OCI-LY7 (cell line): ENCODE measurements at regions not wholly inside any gene's neighbourhood (a gene's known extent, or its start where the extent isn't known, plus 50 kb on each side); places are given as distances from the start of the nearest gene placed in this dataset.

Experiments used
- BruUV-seq: library from RNA; stranded (reverse); fragments of 400-500 nt; replicated peaks from 2 replicates; lab custom pipeline; 2021; lab: Mats Ljungman, UMichigan
- CTCF ChIA-PET: fragments of 300-600 bp; sonication (Branson Sonifier 250); formaldehyde crosslinking; loops from one replicate; lab custom pipeline; 2022; ENCODE audit warnings: antibody characterized with exemption; ENCODE audit not compliant: unreplicated experiment; lab: Charles Lee
- POLR2A ChIA-PET: fragments of 300-600 bp; sonication (Branson Sonifier 250); formaldehyde crosslinking; loops from one replicate; lab custom pipeline; 2022; ENCODE audit warnings: antibody characterized with exemption; lab: Charles Lee
- DNase-seq: peaks from one replicate; pipeline ENCODE4 v3.0.0-alpha.2; 2015; ENCODE audit warnings: low spot score
- H2AFZ ChIP-seq: fragments of 200-600 bp; sonication (generic), shearing (Covaris generic); 2 replicates; pipeline ENCODE4 v1.6.1; 2014; ENCODE audit warnings: mild to moderate bottlenecking, antibody characterized with exemption, low read length, moderate library complexity
- H3K27ac ChIP-seq: fragments of 200-600 bp; sonication (generic); 2 replicates; pipeline ENCODE4 v1.5.1; 2014; ENCODE audit warnings: mixed run types, low read depth, mild to moderate bottlenecking, moderate library complexity, low read length, inconsistent platforms; ENCODE audit not compliant: poor library complexity, severe bottlenecking
- H3K36me3 ChIP-seq: fragments of 200-600 bp; sonication (generic); 2 replicates; pipeline ENCODE4 v1.6.1; 2014; ENCODE audit warnings: mild to moderate bottlenecking, antibody characterized with exemption, low read length, moderate library complexity, mixed read lengths; ENCODE audit not compliant: insufficient read depth
- H3K4me1 ChIP-seq: fragments of 200-600 bp; sonication (generic); 2 replicates; pipeline ENCODE4 v1.5.1; 2014; ENCODE audit warnings: mild to moderate bottlenecking, low read length; ENCODE audit not compliant: insufficient read depth, poor library complexity, severe bottlenecking
- H3K4me2 ChIP-seq: fragments of 200-600 bp; sonication (generic); 2 replicates; pipeline ENCODE4 v1.6.1; 2014; ENCODE audit warnings: mild to moderate bottlenecking, low read length
- H3K4me3 ChIP-seq: fragments of 200-600 bp; sonication (generic); 2 replicates; pipeline ENCODE4 v1.5.1; 2014; ENCODE audit warnings: mild to moderate bottlenecking, low read depth, low read length; ENCODE audit not compliant: poor library complexity, severe bottlenecking
- H3K79me2 ChIP-seq: fragments of 200-600 bp; sonication (generic); 2 replicates; pipeline ENCODE4 v1.6.1; 2016; ENCODE audit warnings: low read depth, mild to moderate bottlenecking, low read length, moderate library complexity, mixed read lengths; ENCODE audit not compliant: insufficient read depth
- H3K9me2 ChIP-seq: fragments of 200-600 bp; sonication (generic); 2 replicates; pipeline ENCODE4 v1.6.1; 2016; ENCODE audit warnings: mild to moderate bottlenecking, low read length, mixed read lengths; ENCODE audit not compliant: insufficient read depth
- H3K9me3 ChIP-seq: fragments of 200-600 bp; sonication (generic); 2 replicates; pipeline ENCODE4 v1.6.1; 2014; ENCODE audit warnings: mild to moderate bottlenecking, mixed run types, low read length, mixed read lengths
- H4K20me1 ChIP-seq: fragments of 200-600 bp; sonication (generic); 2 replicates; pipeline ENCODE4 v1.6.1; 2014; ENCODE audit warnings: mild to moderate bottlenecking, antibody characterized with exemption, low read length, moderate library complexity, mixed read lengths; ENCODE audit not compliant: insufficient read depth
- CTCF ChIP-seq: fragments of 200-600 bp; sonication (generic); conservative IDR thresholded peaks from 2 replicates; pipeline ENCODE4 v1.5.1; 2014; ENCODE audit warnings: mild to moderate bottlenecking, antibody characterized with exemption, low read length, moderate library complexity, mixed read lengths
- EZH2phosphoT487 ChIP-seq: fragments of 200-600 bp; sonication (generic); IDR thresholded peaks from 2 replicates; pipeline ENCODE4 v1.6.1; 2018; ENCODE audit warnings: low read depth, borderline replicate concordance, mild to moderate bottlenecking, mixed run types, antibody characterized with exemption, low read length, moderate library complexity, mixed read lengths
- intact Hi-C: fragments of 100-400 bp; cut with micrococcal nuclease; formaldehyde crosslinking; loops from one replicate; pipeline ENCODE4 v1.10.0; 2022; ENCODE audit not compliant: unreplicated experiment

GRCh38 chr17:53499277-53499676 is 323.4 kb upstream of the KIF2B start:
- CTCF ChIA-PET, result no interaction called here
- no TSS peak for BruUV-seq

GRCh38 chr17:53496356-53496755 is 326.4 kb upstream of the KIF2B start:
- no peak for TF ChIP-seq CTCF
- TF ChIP-seq EZH2phosphoT487, result no peak
- BruUV-seq, result no TSS peak
- intact Hi-C loops, result no loop called here
- no peaks in the 10 kb centered on the region for H3K9me3 ChIP-seq
- no peak overlapping the region for H3K27ac ChIP-seq
- H3K36me3 ChIP-seq, result no peaks in the 10 kb centered on the region
- no peak overlapping the region for H3K4me3 ChIP-seq
- H3K79me2 ChIP-seq, result no peaks in the 10 kb centered on the region
- ChIA-PET CTCF (no interaction called here), POLR2A (no interaction called here)
- H3K4me2 ChIP-seq, result no peak overlapping the region
- H3K4me1 ChIP-seq, result no peaks in the 10 kb centered on the region
- no peak for DNase-seq
- H2AFZ ChIP-seq, result no peak overlapping the region
- H4K20me1 ChIP-seq, result no peaks in the 10 kb centered on the region
- H3K9me2 ChIP-seq, result no peaks in the 10 kb centered on the region

More at GRCh38 chr17:53499277-53499676, 323.4 kb upstream of the KIF2B start:
- intact Hi-C loops, result no loop called here
- Histone ChIP-seq H3K36me3 (no peaks in the 10 kb centered on the region), H3K4me2 (no peak overlapping the region), H3K27ac (no peak overlapping the region), H3K4me3 (no peak overlapping the region), H4K20me1 (no peaks in the 10 kb centered on the region), H3K79me2 (no peaks in the 10 kb centered on the region), H3K9me2 (no peaks in the 10 kb centered on the region), H3K9me3 (no peaks in the 10 kb centered on the region), H2AFZ (no peak overlapping the region), H3K4me1 (no peaks in the 10 kb centered on the region)
- no peak for TF ChIP-seq CTCF
- no peak for TF ChIP-seq EZH2phosphoT487
- DNase-seq, result no peak
- POLR2A ChIA-PET, result interaction anchor here (1.1 kb wide), 1 partner anchor 25 kb away, joined by 3 read pairs; no protein-coding TSS in a partner anchor

GRCh38 chr17:53492532-53492931 is 330.2 kb upstream of the KIF2B start:
- H3K27ac ChIP-seq, result no peak overlapping the region
- TF ChIP-seq EZH2phosphoT487, result no peak
- TF ChIP-seq CTCF, result no peak
- H3K4me2 ChIP-seq, result no peak overlapping the region
- H2AFZ ChIP-seq, result no peak overlapping the region
- no peak overlapping the region for H3K4me3 ChIP-seq
- no peaks in the 10 kb centered on the region for H3K9me2 ChIP-seq
- H3K4me1 ChIP-seq, result no peaks in the 10 kb centered on the region
- no TSS peak for BruUV-seq
- no peak for DNase-seq
- CTCF ChIA-PET, result no interaction called here
- no peaks in the 10 kb centered on the region for H3K36me3 ChIP-seq
- intact Hi-C loops, result no loop called here
- no peaks in the 10 kb centered on the region for H4K20me1 ChIP-seq
- H3K9me3 ChIP-seq, result no peaks in the 10 kb centered on the region
- POLR2A ChIA-PET, result no interaction called here
- H3K79me2 ChIP-seq, result no peaks in the 10 kb centered on the region
